K562 (cell line): ENCODE measurements at regions not wholly inside any gene's neighbourhood (a gene's known extent, or its start where the extent isn't known, plus 50 kb on each side); places are given as distances from the start of the nearest gene placed in this dataset.

ENCODE experiments used
- ATAC-seq: fragments of 200-7000 bp; cut with Tn5 transposase; 3 replicates; pipeline ENCODE4 v1.9.1; 2020; ENCODE audit warnings: moderate library complexity
- BruUV-seq: library from RNA; stranded (reverse); fragments of 400-500 nt; replicated peaks from 2 replicates; lab custom pipeline; 2021; lab: Mats Ljungman, UMichigan
- CTCF ChIA-PET: fragments of 300-600 bp; formaldehyde crosslinking; extraction: SDS; loops from one replicate; lab custom pipeline; 2021; ENCODE audit warnings: low intra/inter-chr PET ratio; lab: Yijun Ruan, JAX
- POLR2A ChIA-PET: fragments of 300-600, 350-650 bp; sonication (Branson Sonifier 250); formaldehyde crosslinking; extraction: SDS; loops from one replicate; lab custom pipeline; 2021; ENCODE audit warnings: antibody characterized with exemption, inconsistent platforms; lab: Yijun Ruan, JAX
- DNase-seq, 4 experiments: peaks; one replicate each; pipeline versions ENCODE4 v3.0.0 to v3.0.0-alpha.2; 2011 to 2018; ENCODE audit warnings: low spot score in 3 of 4, mixed read lengths in 3 of 4; ENCODE audit errors: extremely low read depth in 1 of 4
- FAIRE-seq: peaks from 2 replicates; lab custom pipeline; 2011; peaks lifted over from hg19 to GRCh38; lab: Jason Lieb, UNC
- H2AFZ ChIP-seq: 2 replicates; pipeline ENCODE4 v1.6.0; 2011; ENCODE audit warnings: low read depth, low read length, control low read depth, inconsistent platforms
- H3K27ac ChIP-seq: fragments of 200-600 bp; 3 replicates; pipeline ENCODE4 v1.8.0; 2011; ENCODE audit warnings: low read depth, mild to moderate bottlenecking, control low read depth, inconsistent platforms, low read length, moderate library complexity, mixed read lengths; ENCODE audit errors: extremely low read depth
- H3K27me3 ChIP-seq, 2 experiments: fragments of 300-600 bp in 1 of 2; 2 replicates in 1 of 2; 3 replicates in 1 of 2; pipeline versions ENCODE4 v1.6.0 to v1.8.0; 2011; ENCODE audit warnings: inconsistent platforms in 2 of 2, low read length in 2 of 2, mild to moderate bottlenecking in 1 of 2, mixed read lengths in 1 of 2, moderate library complexity in 1 of 2; ENCODE audit not compliant: control insufficient read depth in 2 of 2, insufficient read depth in 2 of 2
- H3K36me3 ChIP-seq: fragments of 300-600 bp; 3 replicates; pipeline ENCODE4 v1.8.0; 2011; ENCODE audit warnings: mild to moderate bottlenecking, low read length, inconsistent platforms; ENCODE audit not compliant: control insufficient read depth, insufficient read depth
- H3K4me1 ChIP-seq, 2 experiments: fragments of 200-600 bp in 1 of 2; replicated peaks in 1 of 2; 2 replicates in 1 of 2; 3 replicates in 1 of 2; pipeline versions ENCODE4 v1.5.1 to v1.8.0; 2011; ENCODE audit warnings: inconsistent platforms in 2 of 2, low read length in 2 of 2, mild to moderate bottlenecking in 1 of 2, mixed read lengths in 1 of 2, moderate library complexity in 1 of 2; ENCODE audit not compliant: control insufficient read depth in 2 of 2, insufficient read depth in 2 of 2
- H3K4me2 ChIP-seq: 2 replicates; pipeline ENCODE4 v1.6.1; 2011; ENCODE audit warnings: low read length, control low read depth, inconsistent platforms, mixed read lengths; ENCODE audit not compliant: insufficient read depth
- H3K4me3 ChIP-seq: fragments of 200-600 bp; sonication (generic), shearing (Covaris generic); 2 replicates; pipeline ENCODE4 v1.5.1; 2016; ENCODE audit warnings: control low read depth, inconsistent platforms
- H3K79me2 ChIP-seq: fragments of 200-600 bp; 3 replicates; pipeline ENCODE4 v1.8.0; 2011; ENCODE audit warnings: low read length, inconsistent platforms; ENCODE audit not compliant: control insufficient read depth, insufficient read depth
- H3K9ac ChIP-seq, 2 experiments: 2 replicates each; pipeline versions ENCODE4 v1.6.0 to v1.6.1; 2011; ENCODE audit warnings: low read depth in 2 of 2, low read length in 2 of 2, control low read depth in 1 of 2, inconsistent platforms in 1 of 2, mild to moderate bottlenecking in 1 of 2, mixed read lengths in 1 of 2; ENCODE audit not compliant: insufficient read depth in 1 of 2
- H3K9me1 ChIP-seq: one replicate; pipeline ENCODE4 v1.6.0; 2011; ENCODE audit warnings: inconsistent platforms, mild to moderate bottlenecking, low read length, moderate library complexity; ENCODE audit not compliant: control insufficient read depth, insufficient read depth
- H3K9me3 ChIP-seq: replicated peaks from 2 replicates; pipeline ENCODE4 v1.5.1; 2011; ENCODE audit warnings: low read depth, low read length, inconsistent platforms; ENCODE audit not compliant: control insufficient read depth, insufficient read depth
- H4K20me1 ChIP-seq: replicated peaks from 2 replicates; pipeline ENCODE4 v1.6.1; 2011; ENCODE audit warnings: low read length, inconsistent platforms, mixed read lengths; ENCODE audit not compliant: control insufficient read depth, insufficient read depth
- CBX8 ChIP-seq: fragments of 200-600 bp; sonication (generic); IDR thresholded peaks from 2 replicates; pipeline ENCODE4 v1.6.1; 2012; ENCODE audit warnings: borderline replicate concordance, mixed run types, low read depth, mild to moderate bottlenecking, moderate library complexity, mixed read lengths, low read length, control low read depth, inconsistent platforms; ENCODE audit not compliant: poor library complexity, severe bottlenecking; ENCODE audit errors: extremely low read depth
- CHD4 ChIP-seq: fragments of 200-600 bp; sonication (generic); IDR thresholded peaks from 3 replicates; pipeline ENCODE4 v1.6.1; 2012; ENCODE audit warnings: low read depth, mild to moderate bottlenecking, mixed read lengths, low read length, inconsistent platforms; ENCODE audit not compliant: insufficient read depth, insufficient replicate concordance, poor library complexity, severe bottlenecking
- DIDO1 ChIP-seq: fragments of 450-650 bp; IDR thresholded peaks from 2 replicates; pipeline ENCODE4 v1.6.1; 2016; ENCODE audit warnings: low read depth, missing biosample characterization, missing genetic modification characterization
- FOSL1 ChIP-seq: fragments of 200-800 bp; sonication (Bioruptor generic); conservative IDR thresholded peaks from 2 replicates; pipeline ENCODE4 v1.6.1; 2016; ENCODE audit warnings: missing genetic modification characterization, missing compliant biosample characterization
- HMG20A ChIP-seq: fragments of 450-650 bp; formaldehyde crosslinking; conservative IDR thresholded peaks from 2 replicates; pipeline ENCODE4 v1.4.0; 2020; ENCODE audit warnings: mild to moderate bottlenecking, mixed read lengths
- NFYB ChIP-seq: IDR thresholded peaks from 2 replicates; pipeline ENCODE4 v1.6.1; 2011; ENCODE audit warnings: mild to moderate bottlenecking, moderate library complexity; ENCODE audit not compliant: insufficient read length; ENCODE audit errors: extremely low read depth
- NR2F6 ChIP-seq: fragments of 450-650 bp; formaldehyde crosslinking; IDR thresholded peaks from 2 replicates; pipeline ENCODE4 v1.4.0; 2020; ENCODE audit warnings: mild to moderate bottlenecking
- POLR2B ChIP-seq: fragments of 450-650 bp; IDR thresholded peaks from 2 replicates; pipeline ENCODE4 v1.6.1; 2018; ENCODE audit warnings: low read depth; ENCODE audit not compliant: partially characterized antibody
- RBM34 ChIP-seq: fragments of 200-400 bp; formaldehyde crosslinking; IDR thresholded peaks from 2 replicates; pipeline ENCODE4 v1.6.1; 2018; ENCODE audit warnings: low read length, borderline replicate concordance; ENCODE audit not compliant: insufficient read depth
- RFX5 ChIP-seq: IDR thresholded peaks from 2 replicates; pipeline ENCODE4 v1.6.1; 2011; ENCODE audit warnings: low read depth, mild to moderate bottlenecking, improper control_type of control experiment, low read length
- SRF ChIP-seq, 2 experiments: fragments of 250-450, 450-650 bp in 1 of 2; sonication (Bioruptor Pico) in 1 of 2; sonication (generic) in 1 of 2; formaldehyde crosslinking; IDR thresholded peaks; 2 replicates each; pipeline versions ENCODE4 v1.5.0 to v1.5.1; 2020 to 2022; ENCODE audit warnings: mild to moderate bottlenecking in 1 of 2, missing genetic modification reagents in 1 of 2
- XRCC4 ChIP-seq: IDR thresholded peaks from one replicate; pipeline ENCODE4 v1.6.1; 2011; ENCODE audit not compliant: insufficient read depth, insufficient read length; ENCODE audit errors: extremely low read depth
- ZFX ChIP-seq: sonication (generic); formaldehyde crosslinking; IDR thresholded peaks from 2 replicates; pipeline ENCODE4 v1.8.0; 2022; ENCODE audit warnings: mild to moderate bottlenecking, missing genetic modification reagents, moderate library complexity
- ZNF830 ChIP-seq: fragments of 250-450 bp; sonication (Bioruptor Pico); IDR thresholded peaks from 2 replicates; pipeline ENCODE4 v1.5.0; 2021; ENCODE audit warnings: mild to moderate bottlenecking
- WGBS: fragments of 100-300 bp; shearing (Covaris generic); methylation state at CpG from one replicate; pipeline ENCODE4 v1.1.6; 2016; ENCODE audit warnings: low coverage, mixed read lengths; ENCODE audit not compliant: insufficient coverage; ENCODE audit errors: missing lambda C conversion rate; 5-methylcytosine and 5-hydroxymethylcytosine counted together
- in situ Hi-C: fragments of 300-500 bp; cut with MboI; formaldehyde crosslinking; loops from 4 replicates; pipeline ENCODE4 v1.15.0; 2018; ENCODE audit warnings: inconsistent platforms, mixed read lengths
- intact Hi-C: fragments of 100-400 bp; cut with micrococcal nuclease; formaldehyde crosslinking; loops from 2 replicates; pipeline ENCODE4 v1.14.2; 2022
- TF ChIP-seq, protein P1 (sequence below), 2 experiments: fragments of 450-650 bp in 1 of 2; sonication (generic) in 1 of 2; formaldehyde crosslinking; conservative IDR thresholded peaks; 2 replicates each; pipeline versions ENCODE4 v1.4.0 to v1.8.1; 2020 to 2022; ENCODE audit warnings: mild to moderate bottlenecking in 1 of 2, missing genetic modification reagents in 1 of 2
- TF ChIP-seq, protein P2 (sequence below): fragments of 250-450 bp; sonication (Bioruptor Pico); IDR thresholded peaks from 2 replicates; pipeline ENCODE4 v1.6.1; 2021; ENCODE audit warnings: mild to moderate bottlenecking
- TF ChIP-seq, protein P3 (sequence below): fragments of 250-450 bp; sonication (Bioruptor Pico); IDR thresholded peaks from 2 replicates; pipeline ENCODE4 v1.9.0; 2021; ENCODE audit warnings: mild to moderate bottlenecking
- TF ChIP-seq, protein P4 (sequence below): fragments of 450-650 bp; IDR thresholded peaks from 2 replicates; pipeline ENCODE4 v1.6.1; 2016; ENCODE audit warnings: missing biosample characterization, missing genetic modification characterization
- TF ChIP-seq, protein P5 (sequence below): sonication (generic); formaldehyde crosslinking; IDR thresholded peaks from 2 replicates; pipeline ENCODE4 v1.8.0; 2022; ENCODE audit warnings: missing genetic modification reagents, mild to moderate bottlenecking, moderate library complexity, borderline replicate concordance

DNA sequence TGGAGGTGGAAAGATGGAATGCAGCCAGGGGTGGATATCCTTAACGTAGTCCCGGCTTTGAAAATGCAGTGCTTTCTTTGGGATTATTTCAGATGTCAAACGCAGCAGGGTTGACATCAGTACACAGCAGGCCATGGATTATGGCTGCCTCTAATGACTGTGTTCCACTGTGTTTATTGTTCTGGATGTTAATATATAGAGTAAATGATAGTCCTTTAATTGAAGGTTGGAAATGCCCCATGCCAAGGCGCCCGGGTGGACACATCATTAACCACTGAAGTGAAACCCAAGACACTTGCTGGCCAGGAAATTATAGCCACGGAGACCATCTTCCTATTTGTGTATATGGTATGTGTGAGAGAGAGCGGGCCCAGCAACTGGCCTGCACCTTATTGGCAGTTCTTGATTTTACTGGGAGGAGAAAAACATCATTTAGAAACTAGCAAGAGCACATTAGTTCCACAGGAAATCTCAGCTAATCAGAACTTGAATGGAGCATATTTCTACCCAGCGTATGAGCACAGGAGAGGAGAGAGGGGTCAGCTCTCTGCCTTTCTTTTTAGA lies 254.9 kb upstream of the RASGRP1 start:
- FAIRE-seq (no peak), ATAC-seq (no peak), DNase-seq (no peak)
- intact Hi-C loops (loop anchor here (2.0 to 5.0 kb wide), 3 partner anchors 33 to 761 kb away; partner anchors contain the start of gene THBS1), in situ Hi-C loops (loop anchor here (25.0 kb wide), 1 partner anchor 768 kb away; the partner anchor contains the start of gene THBS1)
- ChIA-PET POLR2A (no interaction called here), CTCF (no interaction called here)
- Histone ChIP-seq H3K36me3 (no peaks in the 10 kb centered on the region), H4K20me1 (no peaks in the 10 kb centered on the region), H3K27me3 (peaks cover 0 to 5% of the 10 kb centered on the region in 2 experiments; a peak in 3 of 5 replicates), H3K9me1 (no peaks in the 10 kb centered on the region), H3K27ac (no peak overlapping the region), H3K4me3 (no peak overlapping the region), H2AFZ (no peak overlapping the region), H3K79me2 (no peaks in the 10 kb centered on the region), H3K9me3 (no peaks in the 10 kb centered on the region), H3K9ac (no peak overlapping the region), H3K4me1 (no peaks in the 10 kb centered on the region), H3K4me2 (no peak overlapping the region)
- no TSS peak for BruUV-seq
- 3% methylated on average over 8 of the region's 8 CpGs for WGBS
- TF ChIP-seq RBM34 (no peak), ZNF830 (CRISPR knock-in tag) (no peak), CBX8 (no peak), FOSL1 (tag) (no peak), RFX5 (no peak), NR2F6 (no peak), NFYB (no peak), CHD4 (no peak), DIDO1 (tag) (no peak), XRCC4 (no peak), POLR2B (no peak), SRF (CRISPR knock-in tag; IDR thresholded peaks at IDR 0.05) (no peak), ZFX (CRISPR knock-in tag) (no peak), HMG20A (CRISPR knock-in tag) (no peak)
- TF ChIP-seq, protein P1, sequence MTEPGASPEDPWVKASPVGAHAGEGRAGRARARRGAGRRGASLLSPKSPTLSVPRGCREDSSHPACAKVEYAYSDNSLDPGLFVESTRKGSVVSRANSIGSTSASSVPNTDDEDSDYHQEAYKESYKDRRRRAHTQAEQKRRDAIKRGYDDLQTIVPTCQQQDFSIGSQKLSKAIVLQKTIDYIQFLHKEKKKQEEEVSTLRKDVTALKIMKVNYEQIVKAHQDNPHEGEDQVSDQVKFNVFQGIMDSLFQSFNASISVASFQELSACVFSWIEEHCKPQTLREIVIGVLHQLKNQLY (CRISPR knock-in tag; conservative IDR thresholded peaks at IDR 0.05): no peak
- TF ChIP-seq, protein P2, sequence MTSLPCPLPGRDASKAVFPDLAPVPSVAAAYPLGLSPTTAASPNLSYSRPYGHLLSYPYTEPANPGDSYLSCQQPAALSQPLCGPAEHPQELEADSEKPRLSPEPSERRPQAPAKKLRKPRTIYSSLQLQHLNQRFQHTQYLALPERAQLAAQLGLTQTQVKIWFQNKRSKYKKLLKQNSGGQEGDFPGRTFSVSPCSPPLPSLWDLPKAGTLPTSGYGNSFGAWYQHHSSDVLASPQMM (CRISPR knock-in tag): no peak
- TF ChIP-seq, protein P3, sequence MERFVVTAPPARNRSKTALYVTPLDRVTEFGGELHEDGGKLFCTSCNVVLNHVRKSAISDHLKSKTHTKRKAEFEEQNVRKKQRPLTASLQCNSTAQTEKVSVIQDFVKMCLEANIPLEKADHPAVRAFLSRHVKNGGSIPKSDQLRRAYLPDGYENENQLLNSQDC (CRISPR knock-in tag): no peak
- TF ChIP-seq, protein P4, sequence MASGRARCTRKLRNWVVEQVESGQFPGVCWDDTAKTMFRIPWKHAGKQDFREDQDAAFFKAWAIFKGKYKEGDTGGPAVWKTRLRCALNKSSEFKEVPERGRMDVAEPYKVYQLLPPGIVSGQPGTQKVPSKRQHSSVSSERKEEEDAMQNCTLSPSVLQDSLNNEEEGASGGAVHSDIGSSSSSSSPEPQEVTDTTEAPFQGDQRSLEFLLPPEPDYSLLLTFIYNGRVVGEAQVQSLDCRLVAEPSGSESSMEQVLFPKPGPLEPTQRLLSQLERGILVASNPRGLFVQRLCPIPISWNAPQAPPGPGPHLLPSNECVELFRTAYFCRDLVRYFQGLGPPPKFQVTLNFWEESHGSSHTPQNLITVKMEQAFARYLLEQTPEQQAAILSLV (tag): no peak
- TF ChIP-seq, protein P5, sequence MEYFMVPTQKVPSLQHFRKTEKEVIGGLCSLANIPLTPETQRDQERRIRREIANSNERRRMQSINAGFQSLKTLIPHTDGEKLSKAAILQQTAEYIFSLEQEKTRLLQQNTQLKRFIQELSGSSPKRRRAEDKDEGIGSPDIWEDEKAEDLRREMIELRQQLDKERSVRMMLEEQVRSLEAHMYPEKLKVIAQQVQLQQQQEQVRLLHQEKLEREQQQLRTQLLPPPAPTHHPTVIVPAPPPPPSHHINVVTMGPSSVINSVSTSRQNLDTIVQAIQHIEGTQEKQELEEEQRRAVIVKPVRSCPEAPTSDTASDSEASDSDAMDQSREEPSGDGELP (CRISPR knock-in tag): no peak
